Left renal pelvis (tissue), 4 donors: ENCODE measurements at regions not wholly inside any gene's neighbourhood (a gene's known extent, or its start where the extent isn't known, plus 50 kb on each side); places are given as distances from the start of the nearest gene placed in this dataset.

Source experiments
- DNase-seq, 4 donors: peaks; one replicate each; pipeline ENCODE4 v3.0.0-alpha.2; 2013; ENCODE audit warnings: low read depth in 4 of 4, low spot score in 3 of 4

GRCh38 chrX:38886112-38886511 lies 84.9 kb downstream of the MID1IP1 start:
- no peak for DNase-seq

GRCh38 chrX:38887222-38887621 lies 86.0 kb downstream of the MID1IP1 start:
- DNase-seq, result no peak

GRCh38 chrX:38890326-38890725 lies 89.1 kb downstream of the MID1IP1 start:
- DNase-seq, result no peak

- no peak for DNase-seq
These were observed 89.7 kb downstream of the MID1IP1 start for GRCh38 chrX:38890963-38891362.

GRCh38 chrX:38891641-38892413 lies 90.6 kb downstream of the MID1IP1 start:
- no peak for DNase-seq

- no peak for DNase-seq
These were observed 92.2 kb downstream of the MID1IP1 start for GRCh38 chrX:38893441-38893840.

- DNase-seq, result no peak
These were observed 94.5 kb downstream of the MID1IP1 start for GRCh38 chrX:38895775-38896174.

GRCh38 chrX:38896724-38897298 lies 95.6 kb downstream of the MID1IP1 start:
- DNase-seq, result no peak

GRCh38 chrX:38898261-38898660 lies 97.0 kb downstream of the MID1IP1 start:
- DNase-seq, result no peak

GRCh38 chrX:38899650-38900049 lies 98.4 kb downstream of the MID1IP1 start:
- no peak for DNase-seq

- no peak for DNase-seq
These were observed 99.5 kb downstream of the MID1IP1 start for GRCh38 chrX:38900719-38901118.

GRCh38 chrX:38902972-38903492 lies 101.8 kb downstream of the MID1IP1 start:
- no peak for DNase-seq

GRCh38 chrX:38916801-38917200 lies 115.5 kb downstream of the MID1IP1 start:
- no peak for DNase-seq

- no peak for DNase-seq
These were observed 116.7 kb downstream of the MID1IP1 start for GRCh38 chrX:38917954-38918353.

GRCh38 chrX:38919202-38919601 lies 117.9 kb downstream of the MID1IP1 start:
- DNase-seq, result no peak

GRCh38 chrX:38919853-38920528 lies 118.7 kb downstream of the MID1IP1 start:
- DNase-seq, result no peak

GRCh38 chrX:38923451-38923969 lies 122.3 kb downstream of the MID1IP1 start:
- DNase-seq, result no peak

GRCh38 chrX:38927592-38927991 lies 126.3 kb downstream of the MID1IP1 start:
- no peak for DNase-seq

GRCh38 chrX:38929966-38930421 lies 128.7 kb downstream of the MID1IP1 start:
- DNase-seq, result no peak

- no peak for DNase-seq
These were observed 129.2 kb downstream of the MID1IP1 start for GRCh38 chrX:38930474-38930873.

GRCh38 chrX:38935561-38935960 lies 134.3 kb downstream of the MID1IP1 start:
- DNase-seq, result no peak
